ENCODE measurements at regions not wholly inside any gene's neighbourhood (a gene's known extent, or its start where the extent isn't known, plus 50 kb on each side); places are given as distances from the start of the nearest gene placed in this dataset.

GRCh38 chr2:8256905-8257304 is 425.0 kb upstream of the ID2 start:
- Mint-ChIP-seq H3K27me3 (no peaks in the 10 kb centered on the region), H3K36me3 (ENCODE audit: low read depth) (no peaks in the 10 kb centered on the region), H3K4me3 (no peak overlapping the region), H3K9me3 (no peaks in the 10 kb centered on the region), H3K27ac (no peak overlapping the region), H3K4me1 (ENCODE audit: low read depth) (peaks cover 14% of the 10 kb centered on the region)
- DNase-seq = no peak

DNA sequence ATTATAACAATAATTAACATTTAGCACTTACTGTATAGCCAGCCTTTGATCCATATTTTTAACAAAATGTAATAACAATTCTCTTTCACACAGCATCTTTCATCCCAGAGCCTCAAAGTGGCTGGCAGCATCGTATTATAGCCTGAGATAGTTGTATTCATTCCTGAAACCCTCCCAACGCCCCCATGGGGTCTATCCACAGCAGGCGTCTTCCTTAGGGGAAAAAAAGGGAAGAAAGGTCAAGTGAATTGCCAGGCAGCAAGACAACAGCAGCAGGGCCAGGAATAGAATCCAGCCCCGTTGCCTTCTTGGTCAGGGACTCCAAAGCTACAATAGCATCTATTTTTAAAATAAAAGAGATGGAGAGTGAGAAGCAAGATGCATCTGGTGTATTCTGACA is 424.4 kb upstream of the ID2 start:
- H3K4me3 Mint-ChIP-seq = no peak overlapping the region
- no peaks in the 10 kb centered on the region for H3K36me3 Mint-ChIP-seq (ENCODE audit: low read depth)

DNA sequence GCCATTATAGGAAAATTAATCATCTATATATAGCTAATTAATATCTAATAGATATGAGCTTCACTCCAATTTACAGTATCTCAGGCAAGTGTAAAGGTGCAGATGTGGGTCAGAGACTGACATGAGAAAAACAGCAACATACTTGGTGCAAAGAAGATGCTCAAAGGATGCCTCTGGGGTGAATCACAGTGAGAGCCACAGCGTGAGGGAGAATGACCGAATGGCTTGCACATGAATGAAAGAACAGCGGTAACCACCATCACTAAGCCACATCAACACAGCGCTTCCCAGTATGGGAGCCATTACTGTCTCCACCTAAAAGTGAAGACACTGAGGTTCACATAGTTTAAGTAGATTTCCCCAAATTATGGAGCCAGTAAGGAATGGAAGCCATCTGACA is 423.4 kb upstream of the ID2 start:
- H3K27ac Mint-ChIP-seq = no peak overlapping the region
- no peaks in the 10 kb centered on the region for H3K9me3 Mint-ChIP-seq
- no peak for DNase-seq
- H3K4me1 Mint-ChIP-seq (ENCODE audit: low read depth) = peaks cover 14% of the 10 kb centered on the region
- H3K4me3 Mint-ChIP-seq = no peak overlapping the region
- H3K36me3 Mint-ChIP-seq (ENCODE audit: low read depth) = no peaks in the 10 kb centered on the region
- H3K27me3 Mint-ChIP-seq = no peaks in the 10 kb centered on the region

More for the DNA sequence above, 424.4 kb upstream of the ID2 start:
- no peak for DNase-seq
- Mint-ChIP-seq H3K27me3 (no peaks in the 10 kb centered on the region), H3K27ac (no peak overlapping the region), H3K9me3 (no peaks in the 10 kb centered on the region), H3K4me1 (ENCODE audit: low read depth) (peaks cover 14% of the 10 kb centered on the region)

DNA sequence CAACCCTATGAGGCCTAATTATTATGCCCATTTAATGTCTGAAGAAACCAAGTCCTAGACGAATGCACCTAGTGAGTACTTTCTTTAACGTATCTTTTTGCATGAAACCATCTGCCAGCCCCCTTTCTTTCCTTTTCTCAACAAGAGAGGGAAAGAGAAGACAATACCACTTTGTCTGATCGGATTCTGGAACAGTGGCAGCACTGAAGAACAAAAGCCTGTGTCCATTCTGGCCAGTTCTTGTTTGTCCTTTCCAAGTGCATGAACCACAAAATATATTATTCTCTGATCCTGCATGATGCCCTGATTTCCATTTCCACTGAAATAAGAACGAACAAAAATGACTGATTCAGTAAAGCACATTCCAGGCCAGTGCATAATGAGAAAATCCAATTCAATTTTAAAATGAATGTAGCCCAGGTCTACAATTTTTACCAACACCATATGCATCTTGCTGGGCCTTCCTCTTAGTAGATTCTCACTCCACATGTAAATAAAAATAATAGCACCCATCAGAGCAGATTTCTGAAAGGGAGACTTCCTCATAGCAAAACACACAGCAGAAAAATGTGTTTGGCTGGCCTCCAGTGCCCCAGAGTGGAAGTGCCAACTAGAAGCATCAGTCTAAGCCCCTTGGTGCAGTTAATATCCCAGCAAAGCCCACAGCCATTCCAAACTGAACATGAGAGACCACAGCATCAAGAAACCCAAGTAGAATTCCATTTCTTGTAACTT is 422.6 kb upstream of the ID2 start:
- no peaks in the 10 kb centered on the region for H3K27me3 Mint-ChIP-seq
- no peaks in the 10 kb centered on the region for H3K36me3 Mint-ChIP-seq (ENCODE audit: low read depth)
- H3K27ac Mint-ChIP-seq = no peak overlapping the region
- H3K4me1 Mint-ChIP-seq (ENCODE audit: low read depth) = peaks cover 7% of the 10 kb centered on the region
- H3K4me3 Mint-ChIP-seq = no peak overlapping the region
- no peaks in the 10 kb centered on the region for H3K9me3 Mint-ChIP-seq
- DNase-seq = no peak

DNA sequence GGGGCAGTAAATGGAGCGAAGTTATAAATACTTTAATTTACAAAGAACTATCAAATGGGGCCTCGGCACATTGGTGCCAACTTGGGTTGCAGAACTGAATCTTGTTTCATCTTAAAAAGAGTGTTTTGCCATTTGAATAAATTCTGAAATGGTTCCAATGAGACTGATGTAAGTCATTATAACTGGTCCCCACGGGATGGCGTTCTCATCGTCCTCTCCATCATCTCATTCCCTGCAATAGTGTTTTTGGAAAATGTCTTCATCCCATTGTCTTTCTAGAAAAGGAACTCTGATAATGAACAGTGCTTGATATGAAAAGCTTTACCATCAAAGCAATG is 422.0 kb upstream of the ID2 start:
- H3K4me1 Mint-ChIP-seq (ENCODE audit: low read depth) = peaks cover 1% of the 10 kb centered on the region
- no peak for DNase-seq
- H3K27me3 Mint-ChIP-seq = no peaks in the 10 kb centered on the region
- H3K9me3 Mint-ChIP-seq = no peaks in the 10 kb centered on the region
- no peak overlapping the region for H3K4me3 Mint-ChIP-seq
- no peak overlapping the region for H3K27ac Mint-ChIP-seq
- no peaks in the 10 kb centered on the region for H3K36me3 Mint-ChIP-seq (ENCODE audit: low read depth)

DNA sequence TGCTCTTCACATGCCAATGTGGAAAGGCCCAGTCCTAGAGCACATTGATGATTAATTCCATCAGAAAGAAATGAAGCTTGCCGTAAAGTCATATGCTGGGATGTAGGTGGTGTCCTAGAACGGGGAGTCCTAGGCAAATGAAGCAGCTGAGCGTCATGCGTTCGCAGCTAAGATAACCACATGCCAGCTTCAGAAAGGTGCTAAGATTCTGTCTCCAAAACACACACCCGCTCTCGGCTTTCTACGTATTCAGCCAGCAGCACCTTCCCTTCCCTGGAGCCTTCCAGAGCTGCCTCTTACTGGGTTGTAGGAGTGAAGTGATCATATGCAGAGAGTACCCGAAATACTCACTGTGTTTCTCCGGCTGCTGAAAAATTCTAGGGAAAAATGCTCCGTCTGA is 421.6 kb upstream of the ID2 start:
- Mint-ChIP-seq H3K36me3 (ENCODE audit: low read depth) (no peaks in the 10 kb centered on the region), H3K9me3 (no peaks in the 10 kb centered on the region), H3K27ac (no peak overlapping the region), H3K4me3 (no peak overlapping the region), H3K27me3 (no peaks in the 10 kb centered on the region), H3K4me1 (ENCODE audit: low read depth) (peaks cover under 1% of the 10 kb centered on the region)
- DNase-seq = no peak

DNA sequence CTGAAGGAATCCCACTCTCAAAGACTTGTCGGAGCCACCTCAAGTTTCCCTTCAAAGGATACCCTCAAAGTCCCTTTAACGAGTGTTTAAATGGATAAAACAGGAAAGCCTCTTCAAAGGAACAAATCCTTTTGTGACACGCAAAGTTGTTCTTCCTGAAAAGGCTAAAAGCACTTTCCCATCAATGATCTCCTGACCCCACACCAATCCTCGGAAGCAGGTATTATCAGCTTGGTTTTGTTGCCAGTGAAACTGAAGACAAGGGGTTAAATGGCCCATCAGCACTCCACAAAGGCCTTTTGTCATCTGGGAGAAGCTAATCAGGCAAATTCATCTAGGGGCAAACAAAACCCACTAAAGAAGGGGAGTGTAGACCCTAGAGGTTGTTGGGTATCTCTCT is 418.0 kb upstream of the ID2 start:
- H3K4me3 Mint-ChIP-seq = no peak overlapping the region
- H3K36me3 Mint-ChIP-seq (ENCODE audit: low read depth) = no peaks in the 10 kb centered on the region

DNA sequence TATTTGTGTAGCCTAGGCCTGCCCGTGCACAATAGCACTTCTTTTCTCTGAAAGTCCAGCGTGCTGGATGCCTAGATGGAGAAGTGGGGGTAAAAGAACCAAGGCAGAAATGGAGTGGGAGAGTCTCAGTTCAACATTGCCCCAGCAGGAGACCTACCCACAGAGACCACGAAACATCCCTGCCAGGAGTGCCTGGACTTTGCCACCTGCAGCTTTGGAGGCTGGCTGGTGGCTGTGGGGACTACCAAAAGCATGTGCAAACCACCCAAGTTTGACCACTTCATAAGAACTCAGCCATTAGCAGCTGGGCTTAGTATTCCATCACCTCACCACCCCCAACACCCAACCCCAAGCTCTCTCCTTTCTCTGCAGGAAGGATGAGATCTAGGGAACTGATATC is 416.9 kb upstream of the ID2 start:
- no peaks in the 10 kb centered on the region for H3K4me1 Mint-ChIP-seq (ENCODE audit: low read depth)
- H3K9me3 Mint-ChIP-seq = no peaks in the 10 kb centered on the region
- H3K4me3 Mint-ChIP-seq = no peak overlapping the region
- H3K27ac Mint-ChIP-seq = no peak overlapping the region
- no peaks in the 10 kb centered on the region for H3K27me3 Mint-ChIP-seq
- DNase-seq = no peak
- H3K36me3 Mint-ChIP-seq (ENCODE audit: low read depth) = no peaks in the 10 kb centered on the region

More for the DNA sequence above, 418.0 kb upstream of the ID2 start:
- Mint-ChIP-seq H3K27me3 (no peaks in the 10 kb centered on the region), H3K27ac (no peak overlapping the region), H3K9me3 (no peaks in the 10 kb centered on the region), H3K4me1 (ENCODE audit: low read depth) (no peaks in the 10 kb centered on the region)
- DNase-seq = no peak

- no peak for DNase-seq
- no peaks in the 10 kb centered on the region for H3K9me3 Mint-ChIP-seq
- no peak overlapping the region for H3K4me3 Mint-ChIP-seq
- H3K27ac Mint-ChIP-seq = no peak overlapping the region
- no peaks in the 10 kb centered on the region for H3K4me1 Mint-ChIP-seq (ENCODE audit: low read depth)
- H3K36me3 Mint-ChIP-seq (ENCODE audit: low read depth) = no peaks in the 10 kb centered on the region
- no peaks in the 10 kb centered on the region for H3K27me3 Mint-ChIP-seq
Observed at GRCh38 chr2:8265476-8266226, 416.2 kb upstream of the ID2 start.

DNA sequence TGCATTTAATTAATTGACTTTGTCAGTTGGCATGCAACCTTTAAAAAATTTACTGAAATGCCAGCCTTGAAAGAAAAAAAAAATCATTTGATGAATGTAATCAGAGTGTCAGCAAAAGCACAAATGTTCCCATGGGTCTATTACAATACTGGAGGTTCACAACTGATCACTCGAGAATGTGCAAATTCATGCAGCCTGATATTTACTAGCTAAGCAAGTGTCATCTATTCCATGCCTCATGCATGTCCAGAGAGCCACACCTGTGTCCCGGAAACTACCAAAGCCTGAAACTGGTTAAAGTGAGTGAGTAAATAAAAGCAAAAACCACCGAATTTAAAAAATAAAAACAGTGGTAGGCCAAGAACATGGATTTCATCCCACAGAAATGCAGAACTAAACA is 415.3 kb upstream of the ID2 start:
- no peak for DNase-seq
- H3K27ac Mint-ChIP-seq = no peak overlapping the region
- no peaks in the 10 kb centered on the region for H3K27me3 Mint-ChIP-seq
- H3K4me3 Mint-ChIP-seq = no peak overlapping the region
- no peaks in the 10 kb centered on the region for H3K36me3 Mint-ChIP-seq (ENCODE audit: low read depth)
- no peaks in the 10 kb centered on the region for H3K9me3 Mint-ChIP-seq
- no peaks in the 10 kb centered on the region for H3K4me1 Mint-ChIP-seq (ENCODE audit: low read depth)

DNA sequence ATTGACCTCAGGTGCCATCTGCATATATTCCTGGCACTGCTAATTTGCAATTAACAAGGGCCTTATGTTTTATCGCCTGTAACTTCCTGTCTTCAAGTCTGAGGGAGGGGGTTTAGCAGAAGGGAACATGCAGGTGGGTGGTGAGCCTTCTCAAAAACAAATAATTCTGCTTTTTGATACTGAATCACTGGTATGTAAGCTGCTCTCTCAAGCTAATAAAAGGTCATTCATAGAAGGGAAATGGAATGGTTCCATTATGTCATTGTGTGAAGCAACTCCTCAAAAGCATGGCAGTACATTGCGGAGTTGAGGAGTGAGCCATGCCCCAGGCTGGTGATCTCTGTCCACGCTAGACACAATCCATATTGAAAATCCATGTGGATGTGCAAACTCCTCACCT is 414.8 kb upstream of the ID2 start:
- Mint-ChIP-seq H3K9me3 (no peaks in the 10 kb centered on the region), H3K4me1 (ENCODE audit: low read depth) (no peaks in the 10 kb centered on the region), H3K27ac (no peak overlapping the region), H3K27me3 (no peaks in the 10 kb centered on the region), H3K4me3 (no peak overlapping the region), H3K36me3 (ENCODE audit: low read depth) (no peaks in the 10 kb centered on the region)
- DNase-seq = no peak

- Mint-ChIP-seq H3K4me3 (no peak overlapping the region), H3K27me3 (no peaks in the 10 kb centered on the region), H3K36me3 (ENCODE audit: low read depth) (no peaks in the 10 kb centered on the region), H3K9me3 (no peaks in the 10 kb centered on the region), H3K4me1 (ENCODE audit: low read depth) (no peaks in the 10 kb centered on the region), H3K27ac (no peak overlapping the region)
- no peak for DNase-seq
Observed at GRCh38 chr2:8267721-8268120, 414.1 kb upstream of the ID2 start.

DNA sequence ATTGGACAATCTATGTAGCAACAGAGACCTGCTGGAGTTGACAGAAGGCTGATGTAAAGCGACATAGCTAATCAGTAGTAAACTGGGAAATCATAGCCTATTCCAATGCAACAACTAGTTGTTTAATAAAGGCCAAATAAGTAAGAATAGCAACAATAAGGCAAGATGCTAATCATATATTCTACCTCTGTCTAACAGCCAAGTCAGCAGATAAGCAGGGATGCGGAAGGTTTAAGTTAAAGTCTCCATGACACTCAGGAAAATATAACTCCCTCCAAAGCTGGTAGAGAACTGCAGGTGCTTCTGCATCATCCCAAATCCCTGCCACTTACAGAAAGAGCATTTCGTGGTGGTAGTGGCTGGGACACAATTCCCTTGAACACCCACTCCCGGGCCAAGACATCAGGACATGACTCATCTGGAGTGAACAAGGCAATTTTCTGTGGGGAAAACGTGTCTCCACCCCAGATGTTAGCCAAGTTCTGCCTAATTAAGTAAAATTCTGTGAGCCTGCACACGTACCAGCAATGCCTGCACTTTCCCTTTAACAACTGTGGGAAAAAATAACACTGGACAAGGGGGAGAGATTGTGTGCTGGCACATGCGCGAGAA is 413.6 kb upstream of the ID2 start:
- H3K36me3 Mint-ChIP-seq (ENCODE audit: low read depth) = no peaks in the 10 kb centered on the region
- no peaks in the 10 kb centered on the region for H3K27me3 Mint-ChIP-seq
- no peaks in the 10 kb centered on the region for H3K4me1 Mint-ChIP-seq (ENCODE audit: low read depth)
- H3K9me3 Mint-ChIP-seq = no peaks in the 10 kb centered on the region
- no peak for DNase-seq
- no peak overlapping the region for H3K4me3 Mint-ChIP-seq
- no peak overlapping the region for H3K27ac Mint-ChIP-seq

- no peak for DNase-seq
- H3K4me1 Mint-ChIP-seq (ENCODE audit: low read depth) = peaks cover 7% of the 10 kb centered on the region
- no peaks in the 10 kb centered on the region for H3K27me3 Mint-ChIP-seq
Observed at GRCh38 chr2:8270699-8271098, 411.2 kb upstream of the ID2 start.

DNA sequence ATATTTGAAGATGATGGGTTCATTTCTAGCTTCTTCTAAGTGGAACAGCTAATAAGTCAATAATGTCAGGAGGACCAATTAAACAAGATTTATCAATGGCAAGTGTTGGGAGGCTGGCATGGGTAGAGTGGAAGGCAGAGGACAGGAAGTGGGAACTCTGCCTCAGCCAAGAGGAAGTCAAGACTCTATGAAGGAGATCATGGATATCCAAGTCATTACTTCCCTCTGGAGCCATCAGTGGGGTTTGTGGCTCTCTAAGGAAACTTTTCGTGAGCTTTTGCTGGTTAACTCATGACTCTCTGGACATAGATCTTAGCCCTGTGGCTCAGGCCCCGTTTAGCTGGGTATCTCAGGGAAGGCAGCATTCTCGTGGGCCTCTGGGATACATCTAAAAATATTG is 410.4 kb upstream of the ID2 start:
- peaks cover 10% of the 10 kb centered on the region for H3K4me1 Mint-ChIP-seq (ENCODE audit: low read depth)
- no peaks in the 10 kb centered on the region for H3K27me3 Mint-ChIP-seq

More at GRCh38 chr2:8270699-8271098, 411.2 kb upstream of the ID2 start:
- Mint-ChIP-seq H3K27ac (no peak overlapping the region), H3K9me3 (peaks cover 2% of the 10 kb centered on the region), H3K4me3 (no peak overlapping the region), H3K36me3 (ENCODE audit: low read depth) (no peaks in the 10 kb centered on the region)

More for the DNA sequence above, 410.4 kb upstream of the ID2 start:
- Mint-ChIP-seq H3K36me3 (ENCODE audit: low read depth) (no peaks in the 10 kb centered on the region), H3K27ac (no peak overlapping the region), H3K4me3 (no peak overlapping the region), H3K9me3 (peaks cover 2% of the 10 kb centered on the region)
- no peak for DNase-seq

All from activated T-cell treated with anti-CD3 and anti-CD28 coated beads, Interleukin-2, amount 50 U/mL, for 24 hours (primary cell).